SK-N-SH (cell line): ENCODE measurements at regions not wholly inside any gene's neighbourhood (a gene's known extent, or its start where the extent isn't known, plus 50 kb on each side); places are given as distances from the start of the nearest gene placed in this dataset.

ENCODE experiments used
- CTCF ChIA-PET: fragments of 300-600, 350-600 bp; formaldehyde crosslinking; extraction: SDS; loops from one replicate; lab custom pipeline; 2021; lab: Yijun Ruan, JAX
- POLR2A ChIA-PET: fragments of 350-600 bp; sonication (Branson Sonifier 250); formaldehyde crosslinking; extraction: SDS; loops from one replicate; lab custom pipeline; 2020; ENCODE audit warnings: antibody characterized with exemption, inconsistent platforms; lab: Yijun Ruan, JAX
- DNase-seq: peaks from one replicate; pipeline ENCODE4 v3.0.0; 2012
- H2AFZ ChIP-seq: fragments of 200-600 bp; sonication (generic); 2 replicates; pipeline ENCODE4 v1.8.1; 2016; ENCODE audit warnings: antibody characterized with exemption, mild to moderate bottlenecking, low read depth
- H3F3A ChIP-seq: fragments of 200-600 bp; sonication (generic); replicated peaks from 2 replicates; pipeline ENCODE3; 2016; ENCODE audit warnings: antibody characterized with exemption, mild to moderate bottlenecking; ENCODE audit not compliant: insufficient read depth
- H3K27ac ChIP-seq, 2 experiments: fragments of 200-500 bp in 1 of 2; fragments of 200-600 bp in 1 of 2; sonication (Bioruptor generic) in 1 of 2; sonication (generic), shearing (Covaris generic) in 1 of 2; 2 replicates each; pipeline versions ENCODE4 v1.5.1 to v1.6.1; 2014 to 2016; ENCODE audit warnings: low read depth in 2 of 2, inconsistent platforms in 1 of 2, low read length in 1 of 2, mild to moderate bottlenecking in 1 of 2, mixed read lengths in 1 of 2
- H3K27me3 ChIP-seq: fragments of 200-600 bp; sonication (generic), shearing (Covaris generic); 2 replicates; pipeline ENCODE4 v1.6.1; 2016; ENCODE audit warnings: mixed run types; ENCODE audit not compliant: insufficient read depth
- H3K36me3 ChIP-seq, 2 experiments: fragments of 200-500 bp in 1 of 2; fragments of 200-600 bp in 1 of 2; sonication (Bioruptor generic) in 1 of 2; sonication (generic) in 1 of 2; replicated peaks in 1 of 2; 2 replicates each; pipeline versions ENCODE3 to v1.5.1; 2014 to 2016; ENCODE audit warnings: low read length in 1 of 2, mild to moderate bottlenecking in 1 of 2; ENCODE audit not compliant: insufficient read depth in 2 of 2, control insufficient read depth in 1 of 2
- H3K4me1 ChIP-seq, 2 experiments: fragments of 200-500 bp in 1 of 2; fragments of 200-600 bp in 1 of 2; sonication (Bioruptor generic) in 1 of 2; sonication (generic), shearing (Covaris generic) in 1 of 2; 2 replicates each; pipeline versions ENCODE4 v1.5.1 to v1.6.1; 2014 to 2016; ENCODE audit warnings: low read depth in 1 of 2, low read length in 1 of 2, mixed run types in 1 of 2; ENCODE audit not compliant: insufficient read depth in 2 of 2, control insufficient read depth in 1 of 2
- H3K4me2 ChIP-seq: fragments of 200-600 bp; sonication (generic), shearing (Covaris generic); 2 replicates; pipeline ENCODE4 v1.6.1; 2017; ENCODE audit warnings: mixed run types
- H3K4me3 ChIP-seq, 2 experiments: fragments of 200-500 bp in 1 of 2; fragments of 200-600 bp in 1 of 2; sonication (Bioruptor generic) in 1 of 2; sonication (generic), shearing (Covaris generic) in 1 of 2; 2 replicates each; pipeline versions ENCODE4 v1.5.1 to v1.8.1; 2014 to 2016; ENCODE audit warnings: low read depth in 2 of 2, inconsistent platforms in 1 of 2, low read length in 1 of 2, mild to moderate bottlenecking in 1 of 2, mixed read lengths in 1 of 2, moderate library complexity in 1 of 2
- H3K79me2 ChIP-seq: fragments of 200-600 bp; sonication (generic); 2 replicates; pipeline ENCODE4 v1.8.1; 2017; ENCODE audit warnings: mild to moderate bottlenecking; ENCODE audit not compliant: insufficient read depth
- H3K9ac ChIP-seq: fragments of 200-600 bp; sonication (generic); 2 replicates; pipeline ENCODE4 v1.6.1; 2017; ENCODE audit warnings: mixed run types
- H3K9me2 ChIP-seq: fragments of 200-600 bp; sonication (generic); 2 replicates; pipeline ENCODE4 v1.6.1; 2017; ENCODE audit warnings: mixed run types
- H3K9me3 ChIP-seq: fragments of 200-600 bp; sonication (generic); 2 replicates; pipeline ENCODE4 v1.6.1; 2017; ENCODE audit warnings: mixed run types, mild to moderate bottlenecking, moderate library complexity
- H4K20me1 ChIP-seq: fragments of 200-600 bp; sonication (generic); 2 replicates; pipeline ENCODE4 v1.6.1; 2017; ENCODE audit warnings: mild to moderate bottlenecking, mixed run types; ENCODE audit not compliant: insufficient read depth
- CHD2 ChIP-seq: fragments of 150-350 bp; IDR thresholded peaks from 2 replicates; pipeline ENCODE4 v1.6.1; 2018; ENCODE audit warnings: low read length; ENCODE audit not compliant: partially characterized antibody
- ELF1 ChIP-seq: IDR thresholded peaks from 2 replicates; pipeline ENCODE4 v1.4.0; 2012
- EP300 ChIP-seq, 2 experiments: IDR thresholded peaks; 2 replicates each; pipeline versions ENCODE4 v1.4.0 to v1.6.1; 2012; ENCODE audit warnings: borderline replicate concordance in 1 of 2, low read depth in 1 of 2, low read length in 1 of 2
- FOSL2 ChIP-seq: IDR thresholded peaks from 2 replicates; pipeline ENCODE4 v1.4.0; 2012; ENCODE audit warnings: low read depth, mild to moderate bottlenecking, moderate library complexity, borderline replicate concordance
- FOXM1 ChIP-seq: IDR thresholded peaks from 2 replicates; pipeline ENCODE4 v1.4.0; 2012; ENCODE audit warnings: low read depth, mild to moderate bottlenecking
- GABPA ChIP-seq: IDR thresholded peaks from 2 replicates; pipeline ENCODE4 v1.4.0; 2012; ENCODE audit warnings: low read depth, mild to moderate bottlenecking
- JUND ChIP-seq: IDR thresholded peaks from 2 replicates; pipeline ENCODE4 v1.4.0; 2012
- MEF2A ChIP-seq: IDR thresholded peaks from 2 replicates; pipeline ENCODE4 v1.4.0; 2012; ENCODE audit warnings: low read depth, borderline replicate concordance
- MXI1 ChIP-seq: IDR thresholded peaks from 2 replicates; pipeline ENCODE4 v1.6.1; 2012; ENCODE audit warnings: mild to moderate bottlenecking, low read depth, low read length, improper control_type of control experiment
- NFIC ChIP-seq: IDR thresholded peaks from 2 replicates; pipeline ENCODE4 v1.4.0; 2012; ENCODE audit warnings: borderline replicate concordance
- RCOR1 ChIP-seq: fragments of 150-350 bp; IDR thresholded peaks from 2 replicates; pipeline ENCODE4 v1.6.1; 2017; ENCODE audit warnings: antibody characterized with exemption, low read length
- RFX5 ChIP-seq: IDR thresholded peaks from 2 replicates; pipeline ENCODE4 v1.6.1; 2012; ENCODE audit warnings: mild to moderate bottlenecking, improper control_type of control experiment, low read length
- RXRA ChIP-seq: IDR thresholded peaks from 2 replicates; pipeline ENCODE4 v1.4.0; 2012; ENCODE audit warnings: low read depth, mild to moderate bottlenecking, borderline replicate concordance
- TAF1 ChIP-seq: IDR thresholded peaks from 2 replicates; pipeline ENCODE4 v1.6.1; 2012; ENCODE audit warnings: low read depth, mild to moderate bottlenecking, low read length, moderate library complexity, borderline replicate concordance
- TCF12 ChIP-seq: IDR thresholded peaks from 2 replicates; pipeline ENCODE4 v1.4.0; 2012
- TEAD4 ChIP-seq: IDR thresholded peaks from 2 replicates; pipeline ENCODE4 v1.4.0; 2012; ENCODE audit warnings: mild to moderate bottlenecking, borderline replicate concordance; ENCODE audit not compliant: insufficient read depth
- YY1 ChIP-seq: IDR thresholded peaks from 2 replicates; pipeline ENCODE4 v1.4.0; 2012; ENCODE audit warnings: low read depth, mild to moderate bottlenecking
- WGBS: methylation state at CpG from one replicate; pipeline ENCODE4 v1.1.6; 2017; ENCODE audit warnings: low lambda C conversion rate; 5-methylcytosine and 5-hydroxymethylcytosine counted together
- TF ChIP-seq, protein P1 (sequence below): IDR thresholded peaks from 2 replicates; pipeline ENCODE4; 2012
- TF ChIP-seq, protein P2 (sequence below): IDR thresholded peaks from 2 replicates; pipeline ENCODE4 v1.4.0; 2012; ENCODE audit warnings: low read depth
- TF ChIP-seq, protein P3 (sequence below): fragments of 200-600 bp; sonication (generic); IDR thresholded peaks from 2 replicates; pipeline ENCODE4 v1.6.1; 2017; ENCODE audit warnings: antibody characterized with exemption, mild to moderate bottlenecking, moderate library complexity
- TF ChIP-seq, protein P4 (sequence below): fragments of 150-350 bp; IDR thresholded peaks from 2 replicates; pipeline ENCODE4 v1.6.1; 2016; ENCODE audit warnings: mild to moderate bottlenecking, low read depth, low read length
- TF ChIP-seq, protein P5 (sequence below): IDR thresholded peaks from 2 replicates; pipeline ENCODE4 v1.4.0; 2012; ENCODE audit warnings: low read depth, borderline replicate concordance
- TF ChIP-seq, protein P6 (sequence below): fragments of 150-350 bp; IDR thresholded peaks from 2 replicates; pipeline ENCODE4 v1.6.1; 2017; ENCODE audit warnings: antibody characterized with exemption, low read length, low read depth, borderline replicate concordance

DNA sequence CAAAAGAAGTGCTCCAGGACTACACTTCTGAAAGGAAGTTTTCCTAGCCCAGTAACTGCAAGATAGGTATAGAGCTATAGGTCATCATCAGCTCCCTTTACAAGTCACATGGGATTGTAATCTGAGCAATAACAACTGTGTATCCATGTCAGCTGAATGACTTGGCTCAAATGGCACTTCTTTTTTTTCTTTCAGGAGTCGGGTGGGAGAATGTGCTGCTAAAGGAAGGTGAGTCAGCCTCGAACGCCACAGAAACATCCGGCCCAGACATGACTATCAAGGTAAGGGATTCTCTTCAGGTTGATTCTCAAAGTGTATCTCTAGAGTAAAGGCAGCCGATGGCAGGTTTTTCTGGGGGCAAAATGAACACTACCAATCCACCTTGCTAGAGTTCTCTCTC lies 192.2 kb downstream of the C9orf152 start (continued):
- TF ChIP-seq, protein P1, sequence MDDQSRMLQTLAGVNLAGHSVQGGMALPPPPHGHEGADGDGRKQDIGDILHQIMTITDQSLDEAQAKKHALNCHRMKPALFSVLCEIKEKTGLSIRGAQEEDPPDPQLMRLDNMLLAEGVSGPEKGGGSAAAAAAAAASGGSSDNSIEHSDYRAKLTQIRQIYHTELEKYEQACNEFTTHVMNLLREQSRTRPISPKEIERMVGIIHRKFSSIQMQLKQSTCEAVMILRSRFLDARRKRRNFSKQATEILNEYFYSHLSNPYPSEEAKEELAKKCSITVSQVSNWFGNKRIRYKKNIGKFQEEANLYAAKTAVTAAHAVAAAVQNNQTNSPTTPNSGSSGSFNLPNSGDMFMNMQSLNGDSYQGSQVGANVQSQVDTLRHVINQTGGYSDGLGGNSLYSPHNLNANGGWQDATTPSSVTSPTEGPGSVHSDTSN = peak; percentile 57
- TF ChIP-seq, protein P2, sequence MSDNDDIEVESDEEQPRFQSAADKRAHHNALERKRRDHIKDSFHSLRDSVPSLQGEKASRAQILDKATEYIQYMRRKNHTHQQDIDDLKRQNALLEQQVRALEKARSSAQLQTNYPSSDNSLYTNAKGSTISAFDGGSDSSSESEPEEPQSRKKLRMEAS = peak; percentile 75
- TF ChIP-seq, protein P3, sequence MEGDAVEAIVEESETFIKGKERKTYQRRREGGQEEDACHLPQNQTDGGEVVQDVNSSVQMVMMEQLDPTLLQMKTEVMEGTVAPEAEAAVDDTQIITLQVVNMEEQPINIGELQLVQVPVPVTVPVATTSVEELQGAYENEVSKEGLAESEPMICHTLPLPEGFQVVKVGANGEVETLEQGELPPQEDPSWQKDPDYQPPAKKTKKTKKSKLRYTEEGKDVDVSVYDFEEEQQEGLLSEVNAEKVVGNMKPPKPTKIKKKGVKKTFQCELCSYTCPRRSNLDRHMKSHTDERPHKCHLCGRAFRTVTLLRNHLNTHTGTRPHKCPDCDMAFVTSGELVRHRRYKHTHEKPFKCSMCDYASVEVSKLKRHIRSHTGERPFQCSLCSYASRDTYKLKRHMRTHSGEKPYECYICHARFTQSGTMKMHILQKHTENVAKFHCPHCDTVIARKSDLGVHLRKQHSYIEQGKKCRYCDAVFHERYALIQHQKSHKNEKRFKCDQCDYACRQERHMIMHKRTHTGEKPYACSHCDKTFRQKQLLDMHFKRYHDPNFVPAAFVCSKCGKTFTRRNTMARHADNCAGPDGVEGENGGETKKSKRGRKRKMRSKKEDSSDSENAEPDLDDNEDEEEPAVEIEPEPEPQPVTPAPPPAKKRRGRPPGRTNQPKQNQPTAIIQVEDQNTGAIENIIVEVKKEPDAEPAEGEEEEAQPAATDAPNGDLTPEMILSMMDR = no peak
- TF ChIP-seq TCF12 = peak; percentile 67
- TF ChIP-seq NFIC = peak; percentile 75
- TF ChIP-seq YY1 = no peak
- TF ChIP-seq, protein P4, sequence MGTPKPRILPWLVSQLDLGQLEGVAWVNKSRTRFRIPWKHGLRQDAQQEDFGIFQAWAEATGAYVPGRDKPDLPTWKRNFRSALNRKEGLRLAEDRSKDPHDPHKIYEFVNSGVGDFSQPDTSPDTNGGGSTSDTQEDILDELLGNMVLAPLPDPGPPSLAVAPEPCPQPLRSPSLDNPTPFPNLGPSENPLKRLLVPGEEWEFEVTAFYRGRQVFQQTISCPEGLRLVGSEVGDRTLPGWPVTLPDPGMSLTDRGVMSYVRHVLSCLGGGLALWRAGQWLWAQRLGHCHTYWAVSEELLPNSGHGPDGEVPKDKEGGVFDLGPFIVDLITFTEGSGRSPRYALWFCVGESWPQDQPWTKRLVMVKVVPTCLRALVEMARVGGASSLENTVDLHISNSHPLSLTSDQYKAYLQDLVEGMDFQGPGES = no peak
- TF ChIP-seq TAF1 = no peak
- TF ChIP-seq TEAD4 = 0 out of 2 replicates have a peak, but pooled peaks have one; percentile 35
- peak; percentile 18; the same call in 1 of the 2 replicates for TF ChIP-seq RXRA
- no peak for TF ChIP-seq GABPA
- TF ChIP-seq RCOR1 = no peak
- TF ChIP-seq RFX5 = no peak
- TF ChIP-seq MEF2A = peak; percentile 19; the same call in 1 of the 2 replicates
- TF ChIP-seq FOXM1 = no peak
- TF ChIP-seq ELF1 = no peak
- TF ChIP-seq FOSL2 = peak; percentile 70
- no peak for TF ChIP-seq MXI1
- TF ChIP-seq, all 33 proteins: peak for 12

DNA sequence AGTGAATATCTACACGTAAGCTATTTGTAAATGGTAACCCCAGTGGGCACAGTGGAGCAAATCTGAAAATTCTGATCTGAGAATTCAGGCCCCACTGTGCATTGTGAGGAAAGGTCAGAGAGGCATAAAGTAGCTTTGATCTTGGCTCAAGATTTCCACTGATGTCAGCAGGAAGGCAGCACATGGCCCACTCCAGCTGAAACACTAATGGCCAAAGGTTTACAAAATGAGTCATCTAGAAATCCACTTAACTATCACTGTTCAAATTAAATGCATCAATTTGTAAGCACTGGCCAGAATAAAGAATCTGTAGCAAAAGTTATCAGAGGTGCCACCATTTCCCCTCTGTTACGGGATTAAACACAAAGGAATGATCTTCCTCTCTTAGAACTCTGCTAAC lies 191.6 kb downstream of the C9orf152 start:
- ChIA-PET POLR2A (no interaction called here), CTCF (interaction anchor here (0.8 kb wide), 2 partner anchors 42 to 113 kb away, joined by 3 read pairs; no protein-coding TSS in a partner anchor)
- Histone ChIP-seq H3K79me2 (peaks cover 7% of the 10 kb centered on the region; the same call in 1 of the 2 replicates), H3K27me3 (no peaks in the 10 kb centered on the region), H3K9me3 (no peaks in the 10 kb centered on the region), H4K20me1 (no peaks in the 10 kb centered on the region), H3K4me2 (peak overlapping the region; percentile 53), H3K27ac (peak overlapping the region; percentile 13 to 96; a peak in 3 of 4 replicates), H3K9me2 (no peaks in the 10 kb centered on the region), H3K36me3 (peaks cover 0 to 27% of the 10 kb centered on the region in 2 experiments), H2AFZ (no peak overlapping the region), H3K9ac (peak overlapping the region; percentile 65), H3F3A (peaks cover 33% of the 10 kb centered on the region), H3K4me3 (no peak overlapping the region), H3K4me1 (peaks cover 0 to 15% of the 10 kb centered on the region in 2 experiments; a peak in 2 of 4 replicates)
- WGBS = 56% methylated on average over 2 of the region's 2 CpGs
- peak; percentile 12 for DNase-seq
- TF ChIP-seq, protein P5, sequence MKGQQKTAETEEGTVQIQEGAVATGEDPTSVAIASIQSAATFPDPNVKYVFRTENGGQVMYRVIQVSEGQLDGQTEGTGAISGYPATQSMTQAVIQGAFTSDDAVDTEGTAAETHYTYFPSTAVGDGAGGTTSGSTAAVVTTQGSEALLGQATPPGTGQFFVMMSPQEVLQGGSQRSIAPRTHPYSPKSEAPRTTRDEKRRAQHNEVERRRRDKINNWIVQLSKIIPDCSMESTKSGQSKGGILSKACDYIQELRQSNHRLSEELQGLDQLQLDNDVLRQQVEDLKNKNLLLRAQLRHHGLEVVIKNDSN = peak; percentile 38; the same call in 1 of the 2 replicates
- TF ChIP-seq YY1 (no peak; the same call in 1 of the 2 replicates), CHD2 (no peak), ELF1 (no peak), RXRA (peak; percentile 79; the same call in 1 of the 2 replicates), JUND (peak; percentile 79), TEAD4 (peak; percentile 8; the same call in 1 of the 2 replicates), RFX5 (no peak), EP300 (IDR thresholded peaks at IDR 0.05; ENCODE audit: borderline replicate concordance in 1 of 2, low read depth in 1 of 2, low read length in 1 of 2) (peak in 1 of 2 experiments; percentile 84; a peak in 1 of 4 replicates), TCF12 (peak; percentile 83)
- TF ChIP-seq, protein P1 = peak; percentile 74
- TF ChIP-seq, protein P2 = peak; percentile 89
- TF ChIP-seq, protein P6, sequence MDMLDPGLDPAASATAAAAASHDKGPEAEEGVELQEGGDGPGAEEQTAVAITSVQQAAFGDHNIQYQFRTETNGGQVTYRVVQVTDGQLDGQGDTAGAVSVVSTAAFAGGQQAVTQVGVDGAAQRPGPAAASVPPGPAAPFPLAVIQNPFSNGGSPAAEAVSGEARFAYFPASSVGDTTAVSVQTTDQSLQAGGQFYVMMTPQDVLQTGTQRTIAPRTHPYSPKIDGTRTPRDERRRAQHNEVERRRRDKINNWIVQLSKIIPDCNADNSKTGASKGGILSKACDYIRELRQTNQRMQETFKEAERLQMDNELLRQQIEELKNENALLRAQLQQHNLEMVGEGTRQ = no peak
